H9 (cell line): ENCODE measurements at regions not wholly inside any gene's neighbourhood (a gene's known extent, or its start where the extent isn't known, plus 50 kb on each side); places are given as distances from the start of the nearest gene placed in this dataset.

ENCODE experiments used
- DNase-seq: peaks from one replicate; pipeline ENCODE4 v3.0.0-alpha.2; 2017
- H2AFZ ChIP-seq: one replicate; pipeline ENCODE4 v1.6.1; 2013; ENCODE audit warnings: mild to moderate bottlenecking, low read length, control low read depth, moderate library complexity
- H2AK5ac ChIP-seq: 2 replicates; pipeline ENCODE4 v1.6.1; 2013; ENCODE audit warnings: low read length, control low read depth, mixed read lengths; ENCODE audit not compliant: insufficient read length
- H2BK120ac ChIP-seq: one replicate; pipeline ENCODE4 v1.6.1; 2013; ENCODE audit warnings: low read depth, mild to moderate bottlenecking, low read length, control low read depth, inconsistent platforms; ENCODE audit not compliant: poor library complexity, severe bottlenecking
- H2BK12ac ChIP-seq: 2 replicates; pipeline ENCODE4 v1.6.1; 2013; ENCODE audit warnings: low read length, control low read depth, mixed read lengths, low read depth; ENCODE audit not compliant: insufficient read length
- H2BK15ac ChIP-seq: 2 replicates; pipeline ENCODE4 v1.6.1; 2013; ENCODE audit warnings: low read depth, low read length, control low read depth
- H2BK20ac ChIP-seq: one replicate; pipeline ENCODE4 v1.6.1; 2013; ENCODE audit warnings: low read depth, mild to moderate bottlenecking, low read length, control low read depth, inconsistent platforms; ENCODE audit not compliant: poor library complexity, severe bottlenecking
- H2BK5ac ChIP-seq: 2 replicates; pipeline ENCODE4 v1.6.1; 2013; ENCODE audit warnings: low read length, control low read depth, mixed read lengths; ENCODE audit not compliant: insufficient read length
- H3K14ac ChIP-seq: 2 replicates; pipeline ENCODE4 v1.6.1; 2013; ENCODE audit warnings: low read length, control low read depth; ENCODE audit not compliant: insufficient read depth
- H3K18ac ChIP-seq: 2 replicates; pipeline ENCODE4 v1.6.1; 2013; ENCODE audit warnings: low read depth, mild to moderate bottlenecking, mixed read lengths, low read length, control low read depth; ENCODE audit not compliant: insufficient read length
- H3K23ac ChIP-seq: 2 replicates; pipeline ENCODE4 v1.6.1; 2013; ENCODE audit warnings: low read length, control low read depth, mixed read lengths, low read depth; ENCODE audit not compliant: insufficient read length
- H3K23me2 ChIP-seq: 2 replicates; pipeline ENCODE4 v1.6.1; 2013; ENCODE audit warnings: low read depth, mild to moderate bottlenecking, mixed read lengths, low read length, control low read depth; ENCODE audit not compliant: insufficient read length, poor library complexity, severe bottlenecking
- H3K27ac ChIP-seq: 2 replicates; pipeline ENCODE4 v1.5.1; 2013; ENCODE audit warnings: low read length, control low read depth, mixed read lengths, low read depth; ENCODE audit not compliant: insufficient read length
- H3K27me3 ChIP-seq: 2 replicates; pipeline ENCODE4 v1.6.1; 2013; ENCODE audit warnings: low read length, control low read depth, inconsistent platforms; ENCODE audit not compliant: insufficient read depth
- H3K4ac ChIP-seq: 2 replicates; pipeline ENCODE4 v1.6.1; 2013; ENCODE audit warnings: low read depth, mild to moderate bottlenecking, control low read depth, inconsistent platforms, low read length, moderate library complexity
- H3K4me1 ChIP-seq: 2 replicates; pipeline ENCODE4 v1.6.1; 2013; ENCODE audit warnings: low read length, control low read depth, inconsistent platforms; ENCODE audit not compliant: insufficient read depth
- H3K4me2 ChIP-seq: 2 replicates; pipeline ENCODE4 v1.6.1; 2013; ENCODE audit warnings: low read length, control low read depth, mixed read lengths; ENCODE audit not compliant: insufficient read length, insufficient read depth
- H3K56ac ChIP-seq: 2 replicates; pipeline ENCODE4 v1.6.1; 2013; ENCODE audit warnings: low read depth, mild to moderate bottlenecking, mixed read lengths, low read length, control low read depth; ENCODE audit not compliant: insufficient read length
- H3K79me1 ChIP-seq: 2 replicates; pipeline ENCODE4 v1.6.1; 2013; ENCODE audit warnings: low read depth, mild to moderate bottlenecking, moderate library complexity, low read length, control low read depth, inconsistent platforms; ENCODE audit not compliant: insufficient read depth, poor library complexity, severe bottlenecking
- H3K79me2 ChIP-seq: 2 replicates; pipeline ENCODE4 v1.6.1; 2013; ENCODE audit warnings: low read length, control low read depth, inconsistent platforms; ENCODE audit not compliant: insufficient read depth
- H3K9ac ChIP-seq: 2 replicates; pipeline ENCODE4 v1.6.1; 2013; ENCODE audit warnings: low read length, control low read depth, mixed read lengths; ENCODE audit not compliant: insufficient read length; ENCODE audit errors: extremely low read depth
- H3K9me3 ChIP-seq: one replicate; pipeline ENCODE4 v1.6.1; 2013; ENCODE audit warnings: low read depth, low read length, inconsistent platforms; ENCODE audit not compliant: control insufficient read depth
- H3T11ph ChIP-seq: one replicate; pipeline ENCODE4 v1.6.1; 2013; ENCODE audit warnings: mild to moderate bottlenecking, low read length, control low read depth, inconsistent platforms
- H4K20me1 ChIP-seq: one replicate; pipeline ENCODE4 v1.6.1; 2013; ENCODE audit not compliant: control insufficient read depth, insufficient read length, insufficient read depth
- H4K5ac ChIP-seq: 2 replicates; pipeline ENCODE4 v1.6.1; 2013; ENCODE audit warnings: low read depth, mild to moderate bottlenecking, mixed read lengths, low read length, control low read depth; ENCODE audit not compliant: insufficient read length
- H4K8ac ChIP-seq: replicated peaks from 2 replicates; pipeline ENCODE4 v1.6.1; 2013; ENCODE audit warnings: low read length, control low read depth, mixed read lengths, low read depth; ENCODE audit not compliant: insufficient read length
- H4K91ac ChIP-seq: 2 replicates; pipeline ENCODE4 v1.6.1; 2013; ENCODE audit warnings: low read depth, mild to moderate bottlenecking, moderate library complexity, mixed read lengths, low read length, control low read depth; ENCODE audit not compliant: insufficient read length
- H3K27ac Mint-ChIP-seq, 3 experiments: 2 replicates in 2 of 3; 3 replicates in 1 of 3; pipeline ENCODE4 v1.8.0; 2020 to 2021; ENCODE audit warnings: mixed read lengths in 3 of 3, mild to moderate bottlenecking in 1 of 3, moderate library complexity in 1 of 3
- H3K27me3 Mint-ChIP-seq: 2 replicates; pipeline ENCODE4 v1.8.0; 2021; ENCODE audit warnings: low read depth, mild to moderate bottlenecking, moderate library complexity, mixed read lengths
- H3K36me3 Mint-ChIP-seq, 3 experiments: 2 replicates in 2 of 3; 3 replicates in 1 of 3; pipeline ENCODE4 v1.8.0; 2020 to 2021; ENCODE audit warnings: low read depth in 3 of 3, mixed read lengths in 3 of 3; ENCODE audit not compliant: insufficient read depth in 1 of 3
- H3K4me1 Mint-ChIP-seq, 2 experiments: 2 replicates each; pipeline ENCODE4 v1.8.0; 2020; ENCODE audit warnings: mixed read lengths in 2 of 2
- H3K4me3 Mint-ChIP-seq, 2 experiments: 2 replicates in 1 of 2; 3 replicates in 1 of 2; pipeline ENCODE4 v1.8.0; 2020 to 2021; ENCODE audit warnings: mild to moderate bottlenecking in 2 of 2, mixed read lengths in 2 of 2, moderate library complexity in 1 of 2
- H3K9me3 Mint-ChIP-seq, 2 experiments: 2 replicates in 1 of 2; 3 replicates in 1 of 2; pipeline ENCODE4 v1.8.0; 2020; ENCODE audit warnings: mild to moderate bottlenecking in 2 of 2, mixed read lengths in 2 of 2, moderate library complexity in 1 of 2
- TF ChIP-seq, protein P1 (sequence below): fragments of 200-600 bp; sonication (generic); conservative IDR thresholded peaks from 3 replicates; pipeline ENCODE4 v1.8.0; 2021; ENCODE audit warnings: antibody characterized with exemption, mild to moderate bottlenecking

DNA sequence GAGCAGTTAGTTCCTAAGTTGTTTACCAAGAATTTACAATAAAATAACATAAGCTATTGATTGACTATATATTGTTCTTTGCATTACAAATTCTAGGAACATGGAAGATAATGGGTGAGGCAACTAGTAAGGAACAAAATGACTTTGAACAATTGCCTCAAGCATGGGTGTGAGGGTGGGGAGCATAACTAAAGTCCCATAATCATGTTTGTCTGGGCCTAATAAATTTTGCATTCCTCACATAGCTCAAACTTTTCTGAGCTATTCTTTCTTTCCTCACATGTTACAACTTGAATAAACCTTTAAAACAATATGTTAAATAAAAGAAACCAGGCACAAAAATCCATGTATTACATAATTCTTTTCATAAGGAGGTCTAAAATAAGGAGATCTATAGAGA is 1066.1 kb downstream of the NR2F1-AS1 start:
- H4K5ac ChIP-seq: no peak overlapping the region
- peaks cover 25 to 27% of the 10 kb centered on the region in 2 experiments for H3K9me3 Mint-ChIP-seq

More for the DNA sequence above, 1066.1 kb downstream of the NR2F1-AS1 start:
- Histone ChIP-seq H3K4me2 (no peak overlapping the region), H2BK120ac (no peak overlapping the region), H4K91ac (no peak overlapping the region), H3K14ac (no peak overlapping the region), H2AFZ (no peak overlapping the region), H2BK15ac (no peak overlapping the region), H2AK5ac (no peak overlapping the region), H3K9me3 (no peaks in the 10 kb centered on the region), H3K79me2 (no peaks in the 10 kb centered on the region), H3K4me1 (no peaks in the 10 kb centered on the region), H3K56ac (no peak overlapping the region), H3K23me2 (no peaks in the 10 kb centered on the region), H3K18ac (no peak overlapping the region), H3K27ac (no peak overlapping the region), H2BK5ac (no peak overlapping the region), H3K4ac (no peak overlapping the region), H2BK12ac (no peak overlapping the region), H4K8ac (no peak overlapping the region), H3K79me1 (no peaks in the 10 kb centered on the region), H2BK20ac (no peak overlapping the region), H3K9ac (no peak overlapping the region), H3K23ac (no peak overlapping the region), H3K27me3 (no peaks in the 10 kb centered on the region), H3T11ph (no peak overlapping the region), H4K20me1 (no peaks in the 10 kb centered on the region)
- Mint-ChIP-seq H3K4me3 (no peak overlapping the region), H3K36me3 (peaks cover 12 to 23% (median 19%) of the 10 kb centered on the region in 3 experiments), H3K27ac (no peak overlapping the region), H3K27me3 (no peaks in the 10 kb centered on the region), H3K4me1 (peaks cover 6% of the 10 kb centered on the region in 2 experiments)
- TF ChIP-seq, protein P1, sequence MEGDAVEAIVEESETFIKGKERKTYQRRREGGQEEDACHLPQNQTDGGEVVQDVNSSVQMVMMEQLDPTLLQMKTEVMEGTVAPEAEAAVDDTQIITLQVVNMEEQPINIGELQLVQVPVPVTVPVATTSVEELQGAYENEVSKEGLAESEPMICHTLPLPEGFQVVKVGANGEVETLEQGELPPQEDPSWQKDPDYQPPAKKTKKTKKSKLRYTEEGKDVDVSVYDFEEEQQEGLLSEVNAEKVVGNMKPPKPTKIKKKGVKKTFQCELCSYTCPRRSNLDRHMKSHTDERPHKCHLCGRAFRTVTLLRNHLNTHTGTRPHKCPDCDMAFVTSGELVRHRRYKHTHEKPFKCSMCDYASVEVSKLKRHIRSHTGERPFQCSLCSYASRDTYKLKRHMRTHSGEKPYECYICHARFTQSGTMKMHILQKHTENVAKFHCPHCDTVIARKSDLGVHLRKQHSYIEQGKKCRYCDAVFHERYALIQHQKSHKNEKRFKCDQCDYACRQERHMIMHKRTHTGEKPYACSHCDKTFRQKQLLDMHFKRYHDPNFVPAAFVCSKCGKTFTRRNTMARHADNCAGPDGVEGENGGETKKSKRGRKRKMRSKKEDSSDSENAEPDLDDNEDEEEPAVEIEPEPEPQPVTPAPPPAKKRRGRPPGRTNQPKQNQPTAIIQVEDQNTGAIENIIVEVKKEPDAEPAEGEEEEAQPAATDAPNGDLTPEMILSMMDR: no peak
- no peak for DNase-seq
